ENCODE measurements at regions not wholly inside any gene's neighbourhood (a gene's known extent, or its start where the extent isn't known, plus 50 kb on each side); places are given as distances from the start of the nearest gene placed in this dataset.

DNA sequence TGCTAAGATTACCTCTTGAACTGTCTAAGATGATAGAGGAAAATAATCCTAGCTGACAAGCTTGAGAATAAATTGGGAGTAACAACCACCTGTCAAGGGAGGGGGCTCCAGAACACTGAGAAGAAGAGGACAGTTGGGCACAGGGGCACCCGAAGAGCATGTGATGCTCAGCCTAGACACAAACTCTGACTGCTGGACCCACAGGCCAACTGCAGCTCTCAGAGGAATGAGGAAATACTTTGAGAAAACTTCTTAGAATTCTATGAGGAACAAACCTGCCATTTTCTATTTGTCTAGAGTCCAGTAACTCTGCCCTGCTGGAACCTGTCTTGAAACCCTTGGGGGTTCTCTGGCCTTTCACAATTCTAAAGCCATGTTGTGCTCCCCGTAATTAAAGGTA is 124.1 kb upstream of the KCNK2 start:
- BruUV-seq (replicated peaks), result no TSS peak
- no peaks in the 10 kb centered on the region for H3K9me3 ChIP-seq (ENCODE audit: low read depth, low read length, poor library complexity, severe bottlenecking)

DNA sequence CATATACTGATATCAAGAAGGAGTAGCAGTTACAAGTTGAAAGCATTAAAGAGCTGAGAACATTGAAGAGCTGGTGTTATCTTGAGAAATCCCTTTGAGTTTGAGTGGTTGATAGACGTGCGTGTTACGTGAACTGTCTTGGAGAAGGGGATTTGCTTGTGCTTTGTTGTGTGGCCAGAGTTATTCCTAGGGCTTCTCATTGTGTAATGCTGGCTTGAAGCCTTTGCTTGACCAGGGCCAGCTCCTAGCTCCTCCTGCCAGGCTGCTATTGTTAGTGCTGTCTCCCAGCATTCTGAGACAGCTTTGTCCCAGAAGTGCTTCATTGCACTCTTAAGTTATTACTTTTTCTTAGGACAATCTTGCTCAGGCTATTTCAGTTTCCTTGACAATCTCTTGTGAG is 116.2 kb upstream of the KCNK2 start:
- no peak overlapping the region for H3K4me3 ChIP-seq (ENCODE audit: low read depth, low read length, poor library complexity, severe bottlenecking)
- no peaks in the 10 kb centered on the region for H3K9me3 ChIP-seq (ENCODE audit: low read depth, low read length, poor library complexity, severe bottlenecking)
- no peak for TF ChIP-seq EZH2 (IDR thresholded peaks at IDR 0.05; ENCODE audit: borderline replicate concordance, low read depth, low read length, poor library complexity, severe bottlenecking)
- TF ChIP-seq CTCF (conservative IDR thresholded peaks at IDR 0.05; ENCODE audit: low read depth, low read length), result no peak
- no peak for DNase-seq (ENCODE audit: low spot score)
- no peaks in the 10 kb centered on the region for H3K36me3 ChIP-seq (ENCODE audit: insufficient read depth, low read length, poor library complexity, severe bottlenecking)
- intact Hi-C loops (cut with micrococcal nuclease; ENCODE audit: unreplicated experiment), result no loop called here
- POLR2A ChIA-PET (ENCODE audit: low non-redundant PET), result no interaction called here
- BruUV-seq (replicated peaks), result no TSS peak
- peaks cover 33% of the 10 kb centered on the region for H3K27me3 ChIP-seq (replicated peaks; ENCODE audit: insufficient read depth, low read depth, low read length, poor library complexity)
- CTCF ChIA-PET, result no interaction called here
- H3K4me1 ChIP-seq (ENCODE audit: insufficient read depth, low read length, poor library complexity, severe bottlenecking), result no peaks in the 10 kb centered on the region
- no peak overlapping the region for H3K27ac ChIP-seq (ENCODE audit: low read depth, low read length, poor library complexity, severe bottlenecking)

More for the DNA sequence above, 124.1 kb upstream of the KCNK2 start:
- H3K4me3 ChIP-seq (ENCODE audit: low read depth, low read length, poor library complexity, severe bottlenecking), result no peak overlapping the region
- intact Hi-C loops (cut with micrococcal nuclease; ENCODE audit: unreplicated experiment), result no loop called here
- CTCF ChIA-PET, result no interaction called here
- POLR2A ChIA-PET (ENCODE audit: low non-redundant PET), result interaction anchor here (0.6 kb wide), 1 partner anchor 50 kb away, joined by 3 read pairs; no protein-coding TSS in a partner anchor
- H3K4me1 ChIP-seq (ENCODE audit: insufficient read depth, low read length, poor library complexity, severe bottlenecking), result peaks cover 8% of the 10 kb centered on the region
- H3K27ac ChIP-seq (ENCODE audit: low read depth, low read length, poor library complexity, severe bottlenecking), result no peak overlapping the region
- H3K36me3 ChIP-seq (ENCODE audit: insufficient read depth, low read length, poor library complexity, severe bottlenecking), result no peaks in the 10 kb centered on the region
- no peak for DNase-seq (ENCODE audit: low spot score)
- H3K27me3 ChIP-seq (replicated peaks; ENCODE audit: insufficient read depth, low read depth, low read length, poor library complexity), result peaks cover 20% of the 10 kb centered on the region
- TF ChIP-seq EZH2 (IDR thresholded peaks at IDR 0.05; ENCODE audit: borderline replicate concordance, low read depth, low read length, poor library complexity, severe bottlenecking), result no peak
- no peak for TF ChIP-seq CTCF (conservative IDR thresholded peaks at IDR 0.05; ENCODE audit: low read depth, low read length)

- ChIA-PET CTCF (interaction anchor here (0.5 kb wide), 1 partner anchor 145 kb away, joined by 7 read pairs; no protein-coding TSS in a partner anchor), POLR2A (ENCODE audit: low non-redundant PET) (no interaction called here)
- DNase-seq (ENCODE audit: low spot score), result no peak
- BruUV-seq (replicated peaks), result no TSS peak
- no peaks in the 10 kb centered on the region for H3K36me3 ChIP-seq (ENCODE audit: insufficient read depth, low read length, poor library complexity, severe bottlenecking)
- peaks cover 21% of the 10 kb centered on the region for H3K27me3 ChIP-seq (replicated peaks; ENCODE audit: insufficient read depth, low read depth, low read length, poor library complexity)
- H3K9me3 ChIP-seq (ENCODE audit: low read depth, low read length, poor library complexity, severe bottlenecking), result no peaks in the 10 kb centered on the region
- H3K4me3 ChIP-seq (ENCODE audit: low read depth, low read length, poor library complexity, severe bottlenecking), result no peak overlapping the region
- intact Hi-C loops (cut with micrococcal nuclease; ENCODE audit: unreplicated experiment), result no loop called here
- TF ChIP-seq EZH2 (IDR thresholded peaks at IDR 0.05; ENCODE audit: borderline replicate concordance, low read depth, low read length, poor library complexity, severe bottlenecking) (no peak), CTCF (conservative IDR thresholded peaks at IDR 0.05; ENCODE audit: low read depth, low read length) (no peak)
- no peak overlapping the region for H3K27ac ChIP-seq (ENCODE audit: low read depth, low read length, poor library complexity, severe bottlenecking)
- H3K4me1 ChIP-seq (ENCODE audit: insufficient read depth, low read length, poor library complexity, severe bottlenecking), result no peaks in the 10 kb centered on the region
These were observed 114.5 kb upstream of the KCNK2 start for GRCh38 chr1:214967865-214968575.
